LNCaP clone FGC (cell line): ENCODE measurements at regions not wholly inside any gene's neighbourhood (a gene's known extent, or its start where the extent isn't known, plus 50 kb on each side); places are given as distances from the start of the nearest gene placed in this dataset.

Source experiments
- DNase-seq: peaks from one replicate; pipeline ENCODE4 v3.0.0-alpha.2; 2011; ENCODE audit warnings: low read depth
- H3K4me3 ChIP-seq: 2 replicates; pipeline ENCODE4 v1.5.1; 2011; ENCODE audit warnings: mild to moderate bottlenecking, low read depth, low read length, control low read depth
- CTCF ChIP-seq: IDR thresholded peaks from 2 replicates; pipeline ENCODE4 v1.5.1; 2012; ENCODE audit warnings: mild to moderate bottlenecking; ENCODE audit not compliant: control insufficient read depth, insufficient read depth; ENCODE audit errors: extremely low read depth

- DNase-seq = no peak
- no peak for TF ChIP-seq CTCF
- H3K4me3 ChIP-seq = no peak overlapping the region
These were observed 275.5 kb upstream of the ROPN1 start for GRCh38 chr3:124267406-124267805.

GRCh38 chr3:124268355-124268754 is 276.4 kb upstream of the ROPN1 start:
- DNase-seq = no peak
- TF ChIP-seq CTCF = no peak
- no peak overlapping the region for H3K4me3 ChIP-seq

GRCh38 chr3:124269619-124270018 is 277.7 kb upstream of the ROPN1 start:
- no peak overlapping the region for H3K4me3 ChIP-seq
- no peak for TF ChIP-seq CTCF
- DNase-seq = no peak

- no peak for DNase-seq
- no peak for TF ChIP-seq CTCF
- no peak overlapping the region for H3K4me3 ChIP-seq
These were observed 280.8 kb upstream of the ROPN1 start for GRCh38 chr3:124272605-124273151.

- TF ChIP-seq CTCF = no peak
- no peak for DNase-seq
- H3K4me3 ChIP-seq = no peak overlapping the region
These were observed 281.7 kb upstream of the ROPN1 start for GRCh38 chr3:124273651-124274050.

- H3K4me3 ChIP-seq = no peak overlapping the region
- no peak for TF ChIP-seq CTCF
- no peak for DNase-seq
These were observed 282.1 kb upstream of the ROPN1 start for GRCh38 chr3:124274051-124274450.

GRCh38 chr3:124275412-124275811 is 283.5 kb upstream of the ROPN1 start:
- no peak for DNase-seq
- H3K4me3 ChIP-seq = no peak overlapping the region
- TF ChIP-seq CTCF = no peak
